ENCODE measurements at regions not wholly inside any gene's neighbourhood (a gene's known extent, or its start where the extent isn't known, plus 50 kb on each side); places are given as distances from the start of the nearest gene placed in this dataset.
A peak's percentile ranks its signal among the peaks of the same experiment; 100 is the strongest.
"Not testable (repeated sequence)": the region's sequence is repeated elsewhere in the genome, so short reads cannot be mapped to it uniquely, and the experiment has no call there.

DNA sequence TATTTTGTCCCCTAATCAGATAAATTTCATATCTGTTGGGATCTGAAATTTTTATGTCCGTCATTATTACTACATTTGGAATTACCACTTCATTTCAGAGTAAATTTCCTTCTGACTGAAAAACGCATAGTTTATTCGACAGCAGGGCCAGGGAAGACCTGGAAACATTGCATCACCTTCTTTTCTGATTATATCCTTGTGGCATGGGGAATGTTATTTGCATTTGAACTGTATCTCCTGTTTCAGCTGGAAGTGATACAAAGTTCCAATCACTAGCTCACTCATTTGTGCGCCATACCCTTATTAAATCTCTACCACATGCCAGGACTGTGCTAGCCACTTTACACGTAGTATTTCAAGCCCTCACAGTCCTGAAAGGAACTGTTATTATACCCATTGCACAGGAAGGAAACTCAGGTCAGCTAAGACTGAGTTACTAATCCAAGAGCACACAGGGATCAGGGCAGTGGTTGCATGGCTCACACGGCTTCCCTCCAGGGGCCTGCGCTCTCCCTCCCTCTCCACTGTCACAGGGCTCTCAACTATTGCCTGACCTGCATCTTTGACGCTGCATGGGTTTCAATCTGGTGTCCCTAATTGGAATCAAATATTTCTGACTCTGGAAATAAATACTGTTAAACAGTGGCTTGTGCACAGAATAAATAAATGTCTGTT, 84.4 kb upstream of the NANOS1 start:
- no peak for DNase-seq

DNA sequence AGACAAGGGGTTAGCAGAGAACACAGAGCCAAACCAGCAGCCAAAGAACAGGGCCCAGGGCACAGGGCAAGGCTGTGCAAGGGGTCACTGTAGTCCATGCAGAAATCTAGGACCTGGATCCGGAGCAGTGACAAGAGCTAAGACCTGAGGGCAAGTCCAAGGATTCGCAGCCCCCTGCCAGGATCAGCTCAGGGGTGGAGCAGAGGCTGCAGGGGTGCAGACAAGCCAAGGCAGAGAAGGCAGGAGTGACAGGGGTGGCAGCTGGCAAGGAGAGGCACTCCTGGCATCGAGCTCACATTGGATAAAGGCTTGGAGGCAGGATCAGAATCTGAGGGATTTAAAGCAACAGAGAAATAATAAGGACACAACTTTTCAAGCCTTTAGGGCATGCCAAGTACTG, 80.7 kb upstream of the NANOS1 start:
- peak in 1 of 58 donors; percentile 5 for DNase-seq

DNA sequence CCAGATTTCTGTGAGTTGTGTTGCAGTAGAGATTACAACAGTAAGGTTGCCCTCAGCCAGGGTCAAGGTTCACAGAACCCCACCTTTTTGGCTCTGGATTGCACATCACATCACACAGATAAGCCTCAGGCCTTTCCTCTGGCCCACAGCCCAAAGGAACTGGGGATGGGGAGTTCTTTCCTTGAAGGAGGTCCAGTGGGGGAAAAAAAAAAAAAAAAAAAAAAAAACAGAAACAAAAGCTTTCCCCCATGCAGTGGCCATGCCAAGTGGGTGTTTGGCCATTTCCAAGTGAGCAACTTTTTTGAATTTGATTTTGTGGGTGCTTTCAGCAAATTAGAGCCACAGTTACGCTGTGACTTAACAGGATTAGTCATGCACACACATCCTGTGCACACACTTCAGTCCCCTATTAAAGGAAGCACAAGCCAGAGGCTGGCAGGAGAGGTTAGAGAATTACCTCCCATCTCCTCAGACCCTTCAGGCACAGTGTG, 79.3 kb upstream of the NANOS1 start:
- DNase-seq: no peak

DNA sequence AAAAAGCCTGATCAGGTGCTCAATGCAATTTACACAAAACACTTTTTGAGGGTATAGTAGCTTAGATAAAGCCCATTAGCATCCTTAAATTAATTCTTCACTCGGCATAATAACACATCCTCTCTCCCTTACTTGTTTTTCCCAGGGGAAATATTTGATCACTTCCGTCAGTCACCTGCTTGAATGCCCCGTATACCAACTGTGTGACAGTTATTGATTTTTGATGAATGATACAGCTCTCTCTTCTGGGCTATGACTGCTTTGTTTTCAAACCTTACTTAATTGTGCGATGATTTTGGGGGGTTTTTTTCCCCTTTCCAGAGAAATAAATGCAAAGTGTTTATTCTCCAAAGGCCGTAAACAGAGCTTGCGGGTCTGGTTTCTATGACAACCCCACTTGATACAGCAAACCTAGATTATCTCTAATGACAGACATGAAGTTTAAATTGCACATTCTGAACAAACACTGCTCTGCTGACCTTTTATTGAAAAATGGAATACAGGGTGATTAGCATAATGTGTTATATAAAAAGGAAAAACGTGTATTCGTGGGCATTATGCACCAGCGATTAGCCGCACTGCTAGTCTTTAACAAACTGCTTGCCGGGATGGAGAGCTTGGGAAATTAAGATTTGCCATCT, 78.4 kb upstream of the NANOS1 start:
- no peak for DNase-seq

DNA sequence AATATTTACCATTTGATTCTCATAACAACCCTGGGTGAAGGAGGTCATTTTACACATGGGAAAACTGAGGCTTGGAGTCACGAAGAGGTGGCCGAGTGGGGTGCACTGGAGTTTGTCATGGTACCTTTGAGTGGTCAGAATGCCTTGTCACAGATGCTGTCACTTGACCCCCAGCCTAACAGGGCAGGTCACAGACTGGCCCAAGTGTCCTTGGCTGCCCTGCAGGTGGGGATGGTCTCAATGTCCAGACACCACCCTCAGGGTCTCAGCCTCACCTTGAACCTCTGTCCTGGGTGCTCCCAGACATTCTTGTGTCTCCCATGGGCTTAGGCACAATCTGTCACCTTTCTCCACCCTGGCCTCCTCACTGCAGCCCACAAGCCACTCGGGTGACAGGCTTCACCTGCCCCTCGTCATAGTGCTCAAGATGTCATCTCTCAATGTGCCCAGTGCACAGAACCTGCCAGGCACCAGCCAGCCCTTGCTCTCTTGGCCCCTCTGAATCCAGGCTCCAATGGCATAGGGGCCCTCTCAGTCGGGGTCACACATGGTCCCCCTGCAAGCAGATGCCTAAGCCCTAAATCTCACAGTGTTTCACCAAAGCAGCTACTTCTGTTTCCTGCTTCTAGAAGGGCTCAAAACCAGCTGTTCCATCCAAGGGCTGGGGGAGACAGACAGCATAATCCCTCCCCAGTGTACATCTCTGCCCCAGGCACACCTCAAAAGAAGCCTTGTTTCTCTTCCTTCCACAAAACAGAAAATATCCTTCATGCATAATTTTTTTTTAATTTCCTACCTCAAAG, 76.8 kb upstream of the NANOS1 start:
- DNase-seq: no peak

DNA sequence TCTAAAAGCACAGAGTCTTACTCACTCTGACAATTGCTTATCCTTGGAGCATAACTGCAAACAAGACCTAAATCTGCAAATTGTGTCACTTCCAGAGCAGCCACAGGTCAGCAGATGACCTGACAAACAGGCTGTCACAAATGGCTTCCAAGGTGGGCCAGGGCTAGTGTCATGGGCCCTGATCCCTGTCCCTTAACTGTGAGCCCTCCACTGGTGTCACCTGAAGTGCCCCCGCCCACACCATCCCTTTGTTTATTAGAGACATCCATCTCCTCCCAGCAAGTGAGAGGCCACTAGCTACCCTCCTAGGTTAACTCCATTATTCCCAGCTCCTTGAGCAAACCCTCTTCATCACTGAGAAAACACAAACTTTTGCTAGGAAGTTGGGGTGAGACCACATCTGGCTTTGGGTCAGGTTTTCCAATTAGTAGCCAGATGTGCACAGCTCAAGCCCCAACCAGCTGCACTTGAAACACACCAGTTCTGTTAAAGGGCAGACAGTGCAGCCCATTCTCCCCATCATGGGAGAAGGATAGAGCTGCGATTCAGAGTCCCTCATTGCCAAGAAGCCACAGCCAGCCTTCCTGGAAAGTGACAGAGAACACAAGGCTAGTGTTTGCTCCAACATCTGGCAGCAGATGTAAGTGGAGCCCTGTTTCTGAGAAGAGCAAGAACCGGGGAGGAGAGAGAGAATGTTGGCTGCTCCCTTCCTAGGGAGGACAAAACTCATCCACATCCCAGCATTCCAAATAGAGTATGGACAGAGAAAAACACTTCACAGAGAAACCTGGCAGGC, 75.7 kb upstream of the NANOS1 start:
- peak in 25 of 58 donors; percentile 8 to 81 (median 38) for DNase-seq

DNA sequence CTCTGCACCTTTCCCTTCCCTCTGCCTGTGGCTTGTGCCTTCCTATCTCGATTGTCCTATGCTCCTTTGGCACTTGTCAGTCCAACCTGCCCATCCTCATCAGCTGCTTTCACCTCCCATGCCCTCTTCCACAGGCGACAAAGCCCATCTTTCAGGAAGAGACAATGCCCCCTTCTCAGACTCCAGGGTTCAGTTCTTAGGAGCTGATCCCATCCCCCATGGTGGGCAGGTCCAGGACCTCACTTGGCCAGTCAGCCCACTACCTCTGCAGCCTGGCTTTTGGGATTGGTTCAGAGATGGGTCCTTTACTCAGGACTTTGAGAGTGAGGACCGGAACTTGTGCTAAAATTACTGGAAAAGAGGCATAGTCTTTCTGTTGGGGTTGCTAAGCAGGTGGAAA, 74.0 kb upstream of the NANOS1 start:
- DNase-seq: no peak

DNA sequence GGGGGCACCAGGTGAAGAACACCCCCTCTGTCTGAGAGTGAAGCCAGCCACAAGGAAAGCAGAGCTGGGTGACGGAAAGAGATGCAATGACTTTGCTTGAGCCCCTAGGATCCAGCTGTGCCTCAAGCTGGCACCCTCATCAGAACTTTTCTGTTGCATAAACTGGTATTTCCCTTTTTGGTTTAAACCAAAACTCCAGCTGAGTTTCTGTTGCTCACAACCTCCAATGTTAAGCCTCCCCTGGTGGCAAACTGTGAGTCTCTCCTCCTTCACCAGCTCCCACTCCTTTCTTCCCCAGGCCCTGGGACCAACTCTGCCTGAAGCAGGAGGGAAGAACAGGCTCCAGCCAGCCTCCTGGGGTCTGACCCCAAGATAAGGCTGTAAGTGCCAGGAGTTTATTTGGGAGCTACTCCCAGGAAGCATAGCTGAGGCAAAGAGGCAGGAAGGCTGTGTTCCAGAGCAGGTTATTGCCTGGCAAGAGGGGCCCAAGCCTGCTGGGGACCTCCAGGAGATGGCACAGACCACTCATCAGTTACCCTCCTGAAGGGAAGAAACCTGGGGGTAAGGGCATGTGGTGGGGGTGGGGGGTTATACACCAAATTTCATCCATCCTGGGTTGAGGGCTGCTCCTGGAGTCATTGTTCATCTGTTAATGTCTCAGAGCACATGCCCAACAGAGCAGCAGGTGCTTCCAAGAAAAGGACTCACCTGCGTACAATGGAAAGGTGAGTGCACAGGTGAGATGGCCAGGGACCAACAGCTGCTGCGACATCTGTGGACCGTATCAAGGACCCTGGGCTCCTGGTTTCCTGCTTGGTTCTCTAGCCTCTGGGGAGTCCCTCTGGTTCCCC, 73.3 kb upstream of the NANOS1 start:
- DNase-seq: no peak

DNA sequence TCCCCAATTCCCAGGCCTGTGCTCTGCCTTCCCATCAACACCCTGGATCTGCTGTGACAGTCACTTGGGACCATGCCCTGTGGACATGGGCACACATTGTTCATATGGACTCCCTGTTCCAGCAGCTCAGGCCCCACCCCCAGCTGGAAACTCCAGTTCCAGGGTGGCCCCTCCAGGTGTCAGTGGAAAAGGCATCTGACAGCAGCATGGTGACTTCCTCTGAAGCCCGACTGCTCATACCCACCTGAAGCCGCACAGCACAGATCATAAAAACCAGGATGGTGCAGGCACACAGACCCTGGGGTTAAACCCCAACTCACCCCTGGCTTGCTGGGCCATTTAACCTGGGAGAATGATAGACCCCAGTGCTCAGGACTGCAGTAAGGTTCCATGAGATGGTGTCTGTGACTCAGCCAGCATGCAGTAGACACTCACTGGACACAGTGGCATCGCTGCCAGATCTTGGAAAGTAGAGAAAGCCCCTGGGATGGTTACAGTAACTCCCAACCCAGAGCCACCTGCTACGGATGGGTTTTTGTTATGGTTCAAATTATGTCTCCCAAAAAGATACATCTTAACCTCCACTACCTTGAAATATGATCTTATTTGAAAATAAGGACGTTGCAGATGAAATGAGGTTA, 72.6 kb upstream of the NANOS1 start:
- no peak for DNase-seq

DNA sequence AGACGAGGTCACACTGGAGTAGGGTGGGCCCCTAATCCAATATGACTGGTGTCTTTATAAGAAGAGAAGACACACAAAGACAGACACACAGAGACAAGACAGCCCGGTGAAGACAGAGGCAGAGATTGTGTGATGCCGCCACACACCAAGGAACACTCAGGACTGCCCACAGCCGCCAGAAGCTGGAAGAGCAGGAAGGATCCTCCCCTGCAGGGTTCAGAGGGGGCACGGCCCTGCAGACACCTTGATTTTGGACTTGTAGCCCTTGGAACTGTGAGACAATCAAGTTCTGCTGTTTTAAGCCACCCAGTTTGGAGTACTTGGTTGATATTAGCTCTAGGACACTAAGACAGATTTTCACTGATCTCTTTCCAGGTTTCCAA, 72.1 kb upstream of the NANOS1 start:
- no peak for DNase-seq

DNA sequence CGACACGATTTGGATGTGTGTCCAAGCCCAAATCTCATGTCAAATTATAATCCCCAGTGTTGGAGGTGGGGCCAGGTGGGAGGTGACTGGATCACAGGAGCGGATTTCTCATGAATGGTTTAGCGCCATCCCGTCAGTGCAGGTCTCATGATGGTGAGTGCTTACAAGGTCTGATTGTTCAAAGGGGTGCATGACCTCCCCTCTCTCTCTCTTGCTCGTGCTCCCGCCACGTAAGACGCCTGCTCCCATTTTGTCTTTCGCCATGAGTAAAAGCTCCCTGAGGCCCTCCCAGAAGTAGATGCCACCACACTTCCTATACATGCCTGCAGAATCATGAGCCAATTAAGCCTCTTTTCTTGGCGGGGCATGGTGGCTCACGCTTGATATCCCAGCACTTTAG, 71.5 kb upstream of the NANOS1 start:
- DNase-seq: no peak

DNA sequence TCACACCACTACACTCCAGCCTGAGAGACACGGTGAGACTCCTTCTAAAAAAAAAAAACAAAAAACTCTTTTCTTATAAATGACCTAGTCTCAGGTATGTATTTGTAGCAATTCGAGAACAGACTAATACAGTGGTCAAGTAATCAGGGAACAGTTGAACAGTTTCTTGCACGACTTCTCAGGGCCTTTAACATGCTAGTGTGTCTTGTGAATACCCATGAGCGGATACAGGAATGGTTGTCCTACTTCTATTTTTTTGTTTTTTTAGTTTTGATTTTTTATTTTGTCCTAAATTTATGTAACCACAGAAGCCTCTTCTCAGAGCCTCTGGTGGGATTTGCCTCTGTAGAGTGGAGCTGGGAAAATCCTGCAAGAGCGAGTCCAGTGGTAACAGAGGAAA, 71.0 kb upstream of the NANOS1 start:
- DNase-seq: no peak

DNA sequence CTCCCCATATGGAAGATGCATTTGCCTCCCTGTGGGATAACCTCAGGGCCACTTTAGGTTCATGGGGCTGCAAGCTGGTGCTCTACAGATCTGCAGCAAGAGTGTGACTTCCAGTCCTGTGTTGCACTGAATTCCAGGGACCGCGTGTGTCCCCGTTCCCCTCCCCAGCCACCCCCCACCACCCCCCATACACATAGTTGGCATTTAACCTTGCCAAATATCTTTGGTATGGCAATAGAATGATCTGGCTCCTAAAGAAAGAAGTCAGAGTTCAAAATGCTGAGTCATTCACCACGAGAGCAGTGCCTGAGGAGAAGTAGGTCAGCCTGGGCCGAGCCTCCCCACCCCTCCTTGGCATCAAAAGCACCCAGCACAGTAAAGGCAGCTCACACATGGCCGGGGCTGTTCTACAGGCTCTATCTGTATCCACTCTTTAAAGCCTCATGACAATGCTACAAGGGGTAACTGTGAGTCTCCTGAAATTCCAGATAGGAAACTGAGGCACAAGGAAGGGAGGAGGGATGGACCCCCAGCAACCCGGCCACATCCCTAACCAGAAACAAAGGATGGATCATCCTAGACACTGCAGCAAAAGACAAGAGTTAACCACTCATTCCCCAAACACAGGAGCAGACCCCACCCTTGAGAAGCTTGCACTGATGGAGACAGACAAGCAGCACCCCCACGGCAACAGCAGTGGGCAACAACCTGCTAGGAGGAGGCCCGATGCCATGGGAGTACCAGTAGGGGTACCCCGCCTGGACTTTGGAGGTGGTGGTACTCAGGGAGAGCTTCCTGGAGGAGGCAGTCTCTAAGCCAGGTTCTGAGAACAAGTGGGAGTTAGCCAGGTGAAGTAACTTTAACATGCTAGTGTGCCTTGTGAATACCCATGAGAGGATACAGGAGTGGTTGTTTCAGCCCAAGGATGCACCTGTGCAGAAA, 70.3 kb upstream of the NANOS1 start:
- peak in 16 of 58 donors; percentile 9 to 43 (median 24) for DNase-seq

DNA sequence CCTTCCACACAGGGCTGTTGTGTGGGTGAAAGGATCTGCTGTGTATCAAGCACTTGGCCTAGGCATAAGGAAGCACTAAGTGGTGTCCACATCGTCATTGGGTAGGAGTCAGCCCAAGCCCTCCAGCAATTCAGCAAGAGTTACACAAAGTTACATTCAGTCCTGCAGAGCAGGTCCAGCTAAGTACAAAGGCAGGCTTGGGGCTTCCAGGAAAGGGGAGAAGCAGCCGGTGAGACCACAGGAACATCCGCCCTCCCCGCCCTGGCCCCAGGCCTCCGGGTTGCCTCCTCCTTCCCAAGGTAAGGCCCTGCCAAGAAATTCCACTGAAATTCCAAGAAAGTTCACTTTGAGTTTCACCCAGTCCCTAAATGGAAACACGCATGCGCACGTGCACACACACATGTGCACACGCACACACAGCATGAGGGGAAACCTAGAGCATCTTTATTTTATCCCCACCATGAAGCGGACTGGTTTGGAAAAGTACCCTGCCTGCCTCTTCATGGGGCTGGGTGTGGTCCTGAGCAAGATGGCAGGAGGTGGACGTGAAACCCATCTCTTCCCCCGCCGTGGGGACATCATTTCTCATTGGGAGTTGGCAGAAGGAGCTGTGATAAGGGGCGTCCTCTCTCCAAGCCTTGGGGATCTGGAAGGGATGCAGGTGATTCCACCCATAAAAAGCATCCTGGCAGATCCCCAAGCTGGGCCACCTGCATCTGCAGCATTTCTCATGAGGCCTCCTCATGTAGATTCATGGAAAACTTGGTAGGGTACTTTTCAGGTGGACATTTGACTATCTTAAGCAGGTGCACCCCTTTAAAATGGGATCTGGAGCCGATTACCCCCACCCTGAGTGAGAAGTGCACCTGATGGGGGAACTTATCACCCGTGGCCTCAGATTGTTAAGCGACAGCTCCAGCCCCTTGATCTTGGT, 69.1 kb upstream of the NANOS1 start:
- DNase-seq: no peak

DNA sequence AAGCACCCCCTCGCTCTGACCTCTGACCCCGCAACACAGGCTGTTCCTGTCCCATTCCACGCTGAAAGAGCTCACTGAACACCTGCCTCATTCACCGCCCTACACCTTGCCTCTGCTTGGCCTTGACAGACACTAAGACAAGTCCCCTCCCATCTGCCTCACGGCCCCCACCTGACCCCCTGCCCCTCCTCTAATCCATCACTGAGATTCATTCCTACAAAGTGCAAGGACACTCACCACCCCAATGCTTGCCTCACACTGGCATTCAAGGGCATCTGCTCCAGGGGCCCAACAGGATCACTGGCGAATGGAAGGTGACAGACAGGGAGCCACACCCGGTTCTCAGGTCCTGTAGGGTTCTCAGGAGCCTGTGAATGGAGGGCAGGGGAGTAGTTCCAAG, 68.1 kb upstream of the NANOS1 start:
- no peak for DNase-seq

DNA sequence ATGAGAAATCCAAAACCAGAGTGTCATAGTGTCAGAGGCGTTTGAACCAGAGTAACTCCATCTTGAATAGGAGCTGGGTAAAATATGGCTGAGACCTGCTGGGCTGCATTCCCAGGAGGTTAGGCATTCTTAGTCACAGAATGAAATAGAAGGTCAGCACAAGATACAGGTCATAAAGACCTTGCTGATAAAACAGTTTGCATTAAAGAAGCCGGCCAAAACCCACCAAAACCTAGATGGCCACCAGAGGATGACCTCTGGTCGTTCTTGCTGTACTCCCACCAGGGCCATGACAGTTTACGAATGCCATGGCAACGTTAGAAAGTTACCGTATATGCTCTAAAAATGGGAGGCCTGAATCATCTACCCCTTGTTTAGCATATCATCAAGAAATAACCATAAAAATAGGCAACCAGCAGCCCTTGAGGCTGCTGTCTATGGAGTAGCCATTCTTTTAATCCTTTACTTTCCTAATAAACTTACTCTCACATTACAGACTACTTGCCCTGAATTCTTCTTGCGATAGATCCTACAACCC, 67.1 kb upstream of the NANOS1 start:
- not testable (repeated sequence) for DNase-seq

DNA sequence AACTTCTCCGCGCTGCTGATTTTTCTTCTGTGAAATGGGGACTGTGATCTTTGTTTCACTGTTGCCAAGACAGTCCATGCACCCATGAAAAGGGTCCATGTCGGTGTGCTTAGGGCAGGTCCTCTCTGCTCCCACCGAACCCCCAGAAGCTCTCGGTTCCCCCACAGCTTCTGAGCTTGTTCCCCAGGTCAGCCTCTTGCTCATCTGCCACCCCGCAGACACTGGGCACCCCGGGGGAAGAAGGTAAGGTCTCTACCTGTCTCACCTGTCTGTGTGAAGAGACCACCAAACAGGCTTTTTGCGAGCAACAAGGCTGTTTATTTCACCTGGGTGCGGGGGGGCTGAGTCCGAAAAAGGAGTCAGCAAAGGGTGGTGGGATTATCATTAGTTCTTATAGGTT, 66.2 kb upstream of the NANOS1 start:
- no peak for DNase-seq
